ENCODE measurements at regions not wholly inside any gene's neighbourhood (a gene's known extent, or its start where the extent isn't known, plus 50 kb on each side); places are given as distances from the start of the nearest gene placed in this dataset.
A peak's percentile ranks its signal among the peaks of the same experiment; 100 is the strongest.
"Not testable (repeated sequence)": the region's sequence is repeated elsewhere in the genome, so short reads cannot be mapped to it uniquely, and the experiment has no call there.

DNA sequence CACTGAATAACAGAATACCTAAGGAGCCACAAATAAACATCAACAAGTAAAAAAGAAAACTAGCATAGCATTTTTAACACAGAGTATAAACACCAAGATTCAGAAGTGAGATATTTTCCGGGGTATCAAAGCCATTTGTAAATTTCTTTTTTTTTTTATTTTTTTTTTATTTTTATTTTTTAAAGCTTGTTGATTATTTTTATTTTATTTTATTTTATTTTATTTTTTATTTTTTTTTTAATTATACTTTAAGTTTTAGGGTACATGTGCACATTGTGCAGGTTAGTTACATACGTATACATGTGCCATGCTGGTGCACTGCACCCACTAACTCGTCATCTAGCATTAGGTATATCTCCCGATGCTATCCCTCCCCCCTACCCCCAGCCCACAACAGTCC, 81.7 kb upstream of the PDE1A start:
- not testable (repeated sequence) for H3K79me1 ChIP-seq (ENCODE audit: low read depth, low read length); H2AK5ac ChIP-seq (ENCODE audit: low read depth, low read length); DNase-seq (ENCODE audit: low spot score); H3K4me2 ChIP-seq (ENCODE audit: insufficient read depth, low read length, poor library complexity, severe bottlenecking); H4K8ac ChIP-seq (ENCODE audit: low read depth, low read length); H3K27ac ChIP-seq (replicated peaks; ENCODE audit: low read length); H3K4ac ChIP-seq (ENCODE audit: low read length); H2AFZ ChIP-seq (ENCODE audit: low read length); H3K18ac ChIP-seq (ENCODE audit: low read length); H2BK12ac ChIP-seq (ENCODE audit: low read length); H2BK5ac ChIP-seq (ENCODE audit: low read length); H2BK120ac ChIP-seq (ENCODE audit: low read depth, low read length); H3K23ac ChIP-seq (ENCODE audit: low read depth, low read length, poor library complexity); H2BK15ac ChIP-seq (ENCODE audit: low read length); H4K91ac ChIP-seq (ENCODE audit: low read depth, low read length, poor library complexity); H3K27me3 ChIP-seq (ENCODE audit: control insufficient read depth in 3 of 3, insufficient read depth in 3 of 3, low read depth in 1 of 3, low read length in 3 of 3); H3K14ac ChIP-seq (ENCODE audit: low read length); H3K9ac ChIP-seq (ENCODE audit: low read depth, low read length, poor library complexity); H3K4me3 ChIP-seq (ENCODE audit: low read length in 2 of 2); H3K36me3 ChIP-seq (replicated peaks in 1 of 2; ENCODE audit: control insufficient read depth in 2 of 2, insufficient read depth in 2 of 2, low read length in 2 of 2)
- peaks cover 2 to 12% of the 10 kb centered on the region in 2 donors for H3K9me3 ChIP-seq (replicated peaks in 1 of 2; ENCODE audit: control insufficient read depth in 2 of 2, insufficient read depth in 1 of 2, low read depth in 1 of 2, low read length in 2 of 2)
- peaks cover 3 to 28% of the 10 kb centered on the region in 2 donors for H3K4me1 ChIP-seq (ENCODE audit: control insufficient read depth in 2 of 2, insufficient read depth in 1 of 2, low read depth in 1 of 2, low read length in 2 of 2)
- no CpG with 5 or more reads among the region's 4 CpGs for WGBS, 2 donors (ENCODE audit: extremely low coverage in 2 of 2, insufficient read length in 2 of 2, insufficient replicate concordance in 1 of 2)

DNA sequence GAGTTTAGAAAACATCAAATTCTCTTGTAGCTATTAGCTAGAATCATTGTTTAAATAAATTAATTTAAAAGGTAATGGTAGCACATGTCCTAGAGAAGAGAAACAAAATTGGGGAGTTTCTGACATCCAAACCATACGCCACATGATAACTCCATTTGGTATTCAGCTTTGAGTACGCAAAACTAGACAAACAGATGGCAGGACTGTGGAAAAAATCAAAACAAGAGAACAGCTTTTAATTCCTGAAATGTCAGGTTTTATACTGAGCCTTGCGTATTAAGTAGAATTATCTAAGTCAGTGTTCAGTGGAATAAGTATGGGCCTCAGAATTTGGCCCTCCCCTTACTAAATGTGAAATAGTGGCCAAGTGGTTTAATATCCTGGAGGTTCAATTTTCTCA, 82.4 kb upstream of the PDE1A start:
- Histone ChIP-seq H3K79me1 (ENCODE audit: low read depth, low read length) (no peaks in the 10 kb centered on the region), H2BK15ac (ENCODE audit: low read length) (no peak overlapping the region), H3K4me3 (ENCODE audit: low read length in 2 of 2) (no peak overlapping the region), H3K4ac (ENCODE audit: low read length) (no peak overlapping the region), H3K9me3 (replicated peaks in 1 of 2; ENCODE audit: control insufficient read depth in 2 of 2, insufficient read depth in 1 of 2, low read depth in 1 of 2, low read length in 2 of 2) (peaks cover 2 to 18% of the 10 kb centered on the region in 2 donors), H2AFZ (ENCODE audit: low read length) (no peak overlapping the region), H2BK12ac (ENCODE audit: low read length) (no peak overlapping the region), H3K14ac (ENCODE audit: low read length) (no peak overlapping the region), H2AK5ac (ENCODE audit: low read depth, low read length) (no peak overlapping the region), H3K36me3 (replicated peaks in 1 of 2; ENCODE audit: control insufficient read depth in 2 of 2, insufficient read depth in 2 of 2, low read length in 2 of 2) (peaks cover 0 to under 1% of the 10 kb centered on the region in 2 donors), H3K23ac (ENCODE audit: low read depth, low read length, poor library complexity) (no peak overlapping the region), H3K27ac (replicated peaks; ENCODE audit: low read length) (no peak overlapping the region), H3K4me2 (ENCODE audit: insufficient read depth, low read length, poor library complexity, severe bottlenecking) (no peak overlapping the region), H3K27me3 (ENCODE audit: control insufficient read depth in 3 of 3, insufficient read depth in 3 of 3, low read depth in 1 of 3, low read length in 3 of 3) (no peaks in the 10 kb centered on the region), H4K8ac (ENCODE audit: low read depth, low read length) (no peak overlapping the region), H3K9ac (ENCODE audit: low read depth, low read length, poor library complexity) (no peak overlapping the region), H4K91ac (ENCODE audit: low read depth, low read length, poor library complexity) (no peak overlapping the region), H2BK5ac (ENCODE audit: low read length) (no peak overlapping the region), H3K18ac (ENCODE audit: low read length) (no peak overlapping the region), H3K4me1 (ENCODE audit: control insufficient read depth in 2 of 2, insufficient read depth in 1 of 2, low read depth in 1 of 2, low read length in 2 of 2) (peaks cover 3 to 25% of the 10 kb centered on the region in 2 donors), H2BK120ac (ENCODE audit: low read depth, low read length) (no peak overlapping the region)
- DNase-seq (ENCODE audit: low spot score): no peak
- WGBS, 2 donors (ENCODE audit: extremely low coverage in 2 of 2, insufficient read length in 2 of 2, insufficient replicate concordance in 1 of 2): no CpG with 5 or more reads among the region's 3 CpGs

DNA sequence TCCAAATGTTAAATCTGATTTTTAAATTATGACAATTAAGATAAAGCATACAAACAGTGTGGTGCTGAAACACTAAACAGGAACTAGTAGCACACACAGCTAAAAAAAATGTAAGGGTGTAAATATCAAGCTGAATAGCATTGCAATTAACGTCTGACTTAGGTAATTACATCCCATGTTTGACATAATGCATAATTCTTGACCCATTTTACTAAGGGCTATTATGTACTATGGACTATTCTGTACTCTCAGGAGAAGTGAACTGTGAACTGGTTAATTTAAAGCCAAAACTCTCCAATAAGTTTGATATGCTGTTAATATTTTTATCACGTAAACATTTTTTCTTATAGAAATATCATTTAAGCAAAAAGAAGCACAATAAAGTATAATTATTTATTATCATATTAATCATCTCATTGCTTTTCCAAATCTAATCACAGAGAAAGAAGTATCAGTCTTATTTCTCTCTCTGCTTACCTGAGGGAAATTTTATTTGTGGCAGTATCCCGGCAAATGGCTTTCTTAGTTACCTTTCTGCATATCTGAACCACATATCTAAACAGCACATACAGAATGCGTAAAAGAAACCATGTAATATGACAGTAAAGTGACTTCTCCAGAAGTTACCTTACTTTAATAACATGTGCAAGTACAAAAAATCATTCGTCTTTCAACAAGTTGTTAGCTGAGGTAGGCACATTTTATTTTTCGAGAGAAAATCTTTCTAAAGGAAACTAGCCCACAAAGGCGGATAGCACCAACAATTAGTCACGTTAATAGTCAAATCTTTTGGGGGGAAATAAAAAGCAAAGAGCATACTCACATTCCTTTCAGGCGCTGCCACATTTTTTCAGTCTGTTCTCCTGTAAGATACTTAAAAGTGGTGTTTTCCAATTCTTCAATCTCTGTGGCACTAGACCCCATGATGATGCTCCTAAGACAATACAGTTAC, 94.9 kb upstream of the PDE1A start:
- Histone ChIP-seq H3K14ac (ENCODE audit: low read length) (no peak overlapping the region), H2AFZ (ENCODE audit: low read length) (peak overlapping the region; percentile 65), H4K8ac (ENCODE audit: low read depth, low read length) (no peak overlapping the region), H3K4me1 (ENCODE audit: control insufficient read depth in 2 of 2, insufficient read depth in 1 of 2, low read depth in 1 of 2, low read length in 2 of 2) (peaks cover 3 to 6% of the 10 kb centered on the region in 2 donors), H3K79me1 (ENCODE audit: low read depth, low read length) (no peaks in the 10 kb centered on the region), H3K27ac (replicated peaks; ENCODE audit: low read length) (no peak overlapping the region), H2BK5ac (ENCODE audit: low read length) (no peak overlapping the region), H3K36me3 (replicated peaks in 1 of 2; ENCODE audit: control insufficient read depth in 2 of 2, insufficient read depth in 2 of 2, low read length in 2 of 2) (peaks cover 0 to 14% of the 10 kb centered on the region in 2 donors), H2BK120ac (ENCODE audit: low read depth, low read length) (no peak overlapping the region), H3K4me3 (ENCODE audit: low read length in 2 of 2) (peak overlapping the region in 1 of 2 donors; percentile 44), H3K4ac (ENCODE audit: low read length) (no peak overlapping the region), H3K9me3 (replicated peaks in 1 of 2; ENCODE audit: control insufficient read depth in 2 of 2, insufficient read depth in 1 of 2, low read depth in 1 of 2, low read length in 2 of 2) (peaks cover 0 to 5% of the 10 kb centered on the region in 2 donors), H3K23ac (ENCODE audit: low read depth, low read length, poor library complexity) (no peak overlapping the region), H2BK15ac (ENCODE audit: low read length) (no peak overlapping the region), H2BK12ac (ENCODE audit: low read length) (no peak overlapping the region), H3K27me3 (ENCODE audit: control insufficient read depth in 3 of 3, insufficient read depth in 3 of 3, low read depth in 1 of 3, low read length in 3 of 3) (no peaks in the 10 kb centered on the region), H3K9ac (ENCODE audit: low read depth, low read length, poor library complexity) (no peak overlapping the region), H3K4me2 (ENCODE audit: insufficient read depth, low read length, poor library complexity, severe bottlenecking) (no peak overlapping the region), H2AK5ac (ENCODE audit: low read depth, low read length) (no peak overlapping the region), H3K18ac (ENCODE audit: low read length) (no peak overlapping the region), H4K91ac (ENCODE audit: low read depth, low read length, poor library complexity) (no peak overlapping the region)
- WGBS, 2 donors (ENCODE audit: extremely low coverage in 2 of 2, insufficient read length in 2 of 2, insufficient replicate concordance in 1 of 2): no CpG with 5 or more reads among the region's 9 CpGs
- DNase-seq (ENCODE audit: low spot score): no peak

DNA sequence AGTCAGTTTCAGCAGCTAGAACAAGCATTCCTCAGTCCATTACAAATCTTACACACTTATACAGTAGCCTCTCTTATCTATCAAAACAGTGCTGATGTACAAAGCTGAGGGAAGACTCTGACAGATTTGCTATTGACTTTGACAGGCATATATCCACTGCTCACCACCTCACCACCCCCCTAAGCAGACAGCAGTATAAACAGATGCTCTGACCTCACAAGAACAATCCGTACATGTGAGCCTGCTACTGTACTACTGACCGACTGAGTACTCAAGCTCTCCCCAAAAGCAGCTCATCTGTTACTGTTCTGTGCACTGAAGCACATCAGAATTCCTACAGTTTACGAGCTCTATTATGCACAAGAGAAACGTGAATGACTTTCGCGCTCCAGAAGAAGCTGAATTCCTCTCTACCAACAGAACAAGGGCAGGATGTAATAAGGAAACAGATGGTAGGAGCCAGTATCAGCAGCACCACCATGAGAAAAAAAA, 95.6 kb upstream of the PDE1A start:
- H3K18ac ChIP-seq (ENCODE audit: low read length): peak overlapping the region; percentile 15
- no peak overlapping the region for H2BK15ac ChIP-seq (ENCODE audit: low read length)
- no peaks in the 10 kb centered on the region for H3K79me1 ChIP-seq (ENCODE audit: low read depth, low read length)
- peaks cover 0 to 7% of the 10 kb centered on the region in 2 donors for H3K36me3 ChIP-seq (replicated peaks in 1 of 2; ENCODE audit: control insufficient read depth in 2 of 2, insufficient read depth in 2 of 2, low read length in 2 of 2)
- no peak overlapping the region for H2BK120ac ChIP-seq (ENCODE audit: low read depth, low read length)
- no peak overlapping the region for H2AK5ac ChIP-seq (ENCODE audit: low read depth, low read length)
- H3K4me2 ChIP-seq (ENCODE audit: insufficient read depth, low read length, poor library complexity, severe bottlenecking): no peak overlapping the region
- H3K27ac ChIP-seq (replicated peaks; ENCODE audit: low read length): no peak overlapping the region
- no peak overlapping the region for H3K14ac ChIP-seq (ENCODE audit: low read length)
- H3K23ac ChIP-seq (ENCODE audit: low read depth, low read length, poor library complexity): no peak overlapping the region
- peak overlapping the region in 1 of 2 donors; percentile 44 for H3K4me3 ChIP-seq (ENCODE audit: low read length in 2 of 2)
- no peak for DNase-seq (ENCODE audit: low spot score)
- no peak overlapping the region for H3K4ac ChIP-seq (ENCODE audit: low read length)
- no CpG with 5 or more reads among the region's 6 CpGs for WGBS, 2 donors (ENCODE audit: extremely low coverage in 2 of 2, insufficient read length in 2 of 2, insufficient replicate concordance in 1 of 2)
- peaks cover 0 to 5% of the 10 kb centered on the region in 2 donors for H3K9me3 ChIP-seq (replicated peaks in 1 of 2; ENCODE audit: control insufficient read depth in 2 of 2, insufficient read depth in 1 of 2, low read depth in 1 of 2, low read length in 2 of 2)
- H3K9ac ChIP-seq (ENCODE audit: low read depth, low read length, poor library complexity): no peak overlapping the region
- no peak overlapping the region for H4K8ac ChIP-seq (ENCODE audit: low read depth, low read length)
- H2AFZ ChIP-seq (ENCODE audit: low read length): peak overlapping the region; percentile 65
- no peak overlapping the region for H2BK12ac ChIP-seq (ENCODE audit: low read length)
- H3K4me1 ChIP-seq (ENCODE audit: control insufficient read depth in 2 of 2, insufficient read depth in 1 of 2, low read depth in 1 of 2, low read length in 2 of 2): peaks cover 3 to 6% of the 10 kb centered on the region in 2 donors
- H4K91ac ChIP-seq (ENCODE audit: low read depth, low read length, poor library complexity): no peak overlapping the region
- no peak overlapping the region for H2BK5ac ChIP-seq (ENCODE audit: low read length)
- no peaks in the 10 kb centered on the region for H3K27me3 ChIP-seq (ENCODE audit: control insufficient read depth in 3 of 3, insufficient read depth in 3 of 3, low read depth in 1 of 3, low read length in 3 of 3)

All from neuronal stem cell (in vitro differentiated cells).